HUDEP-2 (cell line): ENCODE measurements at regions not wholly inside any gene's neighbourhood (a gene's known extent, or its start where the extent isn't known, plus 50 kb on each side); places are given as distances from the start of the nearest gene placed in this dataset.
"Not testable (repeated sequence)": the region's sequence is repeated elsewhere in the genome, so short reads cannot be mapped to it uniquely, and the experiment has no call there.

Source experiments
- DNase-seq, 76 experiments: peaks; one replicate each; lab custom pipeline; 2025; ENCODE audit not compliant: unreplicated experiment in 76 of 76; lab: John Stamatoyannopoulos, UW

GRCh38 chr4:36587909-36588472 lies 306.6 kb downstream of the DTHD1 start:
- DNase-seq: no peak

GRCh38 chr4:36590343-36590742 lies 308.9 kb downstream of the DTHD1 start:
- no peak for DNase-seq

- DNase-seq: no peak
These were observed 320.6 kb downstream of the DTHD1 start for GRCh38 chr4:36601864-36602495.

GRCh38 chr4:36609661-36610060 lies 328.2 kb downstream of the DTHD1 start:
- DNase-seq: no peak

- DNase-seq: no peak
These were observed 329.2 kb downstream of the DTHD1 start for GRCh38 chr4:36610628-36611027.

GRCh38 chr4:36613142-36613541 lies 331.7 kb downstream of the DTHD1 start:
- DNase-seq: not testable (repeated sequence)

GRCh38 chr4:36614011-36614410 lies 332.6 kb downstream of the DTHD1 start:
- DNase-seq: no peak

GRCh38 chr4:36618102-36618501 lies 336.7 kb downstream of the DTHD1 start:
- DNase-seq: no peak

GRCh38 chr4:36624030-36624429 lies 342.6 kb downstream of the DTHD1 start:
- DNase-seq: no peak

GRCh38 chr4:36638273-36638811 lies 356.9 kb downstream of the DTHD1 start:
- DNase-seq: no peak

GRCh38 chr4:36640876-36641275 lies 359.5 kb downstream of the DTHD1 start:
- no peak for DNase-seq

GRCh38 chr4:36651253-36651652 lies 369.8 kb downstream of the DTHD1 start:
- DNase-seq: no peak

- DNase-seq: no peak
These were observed 371.4 kb downstream of the DTHD1 start for GRCh38 chr4:36652857-36653256.

GRCh38 chr4:36665985-36666527 lies 384.6 kb downstream of the DTHD1 start:
- no peak for DNase-seq

- no peak for DNase-seq
These were observed 394.0 kb downstream of the DTHD1 start for GRCh38 chr4:36675436-36675835.

GRCh38 chr4:36676139-36677050 lies 395.0 kb downstream of the DTHD1 start:
- DNase-seq: no peak

- DNase-seq: no peak
These were observed 395.7 kb downstream of the DTHD1 start for GRCh38 chr4:36677112-36677511.

- DNase-seq: no peak
These were observed 396.5 kb downstream of the DTHD1 start for GRCh38 chr4:36677874-36678273.

- no peak for DNase-seq
These were observed 406.3 kb downstream of the DTHD1 start for GRCh38 chr4:36687681-36688080.

- DNase-seq: no peak
These were observed 411.2 kb downstream of the DTHD1 start for GRCh38 chr4:36692586-36692985.

GRCh38 chr4:36702245-36702644 lies 420.8 kb downstream of the DTHD1 start:
- DNase-seq: no peak
